RWPE1 (cell line): ENCODE measurements at regions not wholly inside any gene's neighbourhood (a gene's known extent, or its start where the extent isn't known, plus 50 kb on each side); places are given as distances from the start of the nearest gene placed in this dataset.

Experiments used
- CTCF ChIA-PET: fragments of 350-600 bp; sonication (Branson Sonifier 250); formaldehyde crosslinking; extraction: SDS; loops from one replicate; lab custom pipeline; 2021; lab: Yijun Ruan, JAX
- POLR2A ChIA-PET: fragments of 400-600 bp; formaldehyde crosslinking; extraction: SDS; loops from one replicate; lab custom pipeline; 2020; ENCODE audit warnings: antibody characterized with exemption; ENCODE audit not compliant: low non-redundant PET; lab: Yijun Ruan, JAX
- DNase-seq: peaks from one replicate; pipeline ENCODE4 v3.0.0; 2012; ENCODE audit warnings: low spot score
- H3K27ac ChIP-seq: fragments of 450-650 bp; 2 replicates; pipeline ENCODE4 v1.5.1; 2017
- TF ChIP-seq, protein P1 (sequence below): fragments of 450-650 bp; conservative IDR thresholded peaks from 2 replicates; pipeline ENCODE4 v1.5.1; 2017; ENCODE audit warnings: low read depth, mild to moderate bottlenecking

DNA sequence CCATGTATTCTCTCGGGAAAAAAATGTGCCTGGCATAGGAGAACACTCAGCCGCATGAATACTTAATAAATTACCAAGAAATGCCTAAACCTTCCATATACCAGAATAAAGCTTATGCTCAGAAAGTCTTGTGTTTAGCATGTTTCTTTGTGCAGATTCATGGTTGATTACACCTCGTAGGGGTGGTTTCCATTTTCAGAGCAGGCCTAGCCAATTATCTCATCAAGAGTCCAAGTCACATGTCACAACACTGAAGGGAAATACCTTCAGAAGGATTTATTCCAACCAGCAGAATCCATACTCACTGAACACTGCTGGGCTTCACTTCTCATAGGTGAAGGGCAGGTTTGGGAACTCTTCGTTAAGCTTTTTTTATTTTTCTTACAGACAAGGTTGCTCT, 539.7 kb downstream of the PLXDC2 start:
- ChIA-PET POLR2A (no interaction called here), CTCF (no interaction called here)
- DNase-seq = no peak
- H3K27ac ChIP-seq = no peak overlapping the region
- TF ChIP-seq, protein P1, sequence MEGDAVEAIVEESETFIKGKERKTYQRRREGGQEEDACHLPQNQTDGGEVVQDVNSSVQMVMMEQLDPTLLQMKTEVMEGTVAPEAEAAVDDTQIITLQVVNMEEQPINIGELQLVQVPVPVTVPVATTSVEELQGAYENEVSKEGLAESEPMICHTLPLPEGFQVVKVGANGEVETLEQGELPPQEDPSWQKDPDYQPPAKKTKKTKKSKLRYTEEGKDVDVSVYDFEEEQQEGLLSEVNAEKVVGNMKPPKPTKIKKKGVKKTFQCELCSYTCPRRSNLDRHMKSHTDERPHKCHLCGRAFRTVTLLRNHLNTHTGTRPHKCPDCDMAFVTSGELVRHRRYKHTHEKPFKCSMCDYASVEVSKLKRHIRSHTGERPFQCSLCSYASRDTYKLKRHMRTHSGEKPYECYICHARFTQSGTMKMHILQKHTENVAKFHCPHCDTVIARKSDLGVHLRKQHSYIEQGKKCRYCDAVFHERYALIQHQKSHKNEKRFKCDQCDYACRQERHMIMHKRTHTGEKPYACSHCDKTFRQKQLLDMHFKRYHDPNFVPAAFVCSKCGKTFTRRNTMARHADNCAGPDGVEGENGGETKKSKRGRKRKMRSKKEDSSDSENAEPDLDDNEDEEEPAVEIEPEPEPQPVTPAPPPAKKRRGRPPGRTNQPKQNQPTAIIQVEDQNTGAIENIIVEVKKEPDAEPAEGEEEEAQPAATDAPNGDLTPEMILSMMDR = no peak

- POLR2A ChIA-PET = no interaction called here
- no peak overlapping the region for H3K27ac ChIP-seq
- CTCF ChIA-PET = no interaction called here
- DNase-seq = no peak
- TF ChIP-seq, protein P1 = no peak
Measured at GRCh38 chr10:20355011-20355410, 538.8 kb downstream of the PLXDC2 start.

GRCh38 chr10:20354166-20354565, 537.9 kb downstream of the PLXDC2 start:
- H3K27ac ChIP-seq = no peak overlapping the region
- ChIA-PET CTCF (no interaction called here), POLR2A (no interaction called here)
- no peak for DNase-seq
- TF ChIP-seq, protein P1 = no peak

DNA sequence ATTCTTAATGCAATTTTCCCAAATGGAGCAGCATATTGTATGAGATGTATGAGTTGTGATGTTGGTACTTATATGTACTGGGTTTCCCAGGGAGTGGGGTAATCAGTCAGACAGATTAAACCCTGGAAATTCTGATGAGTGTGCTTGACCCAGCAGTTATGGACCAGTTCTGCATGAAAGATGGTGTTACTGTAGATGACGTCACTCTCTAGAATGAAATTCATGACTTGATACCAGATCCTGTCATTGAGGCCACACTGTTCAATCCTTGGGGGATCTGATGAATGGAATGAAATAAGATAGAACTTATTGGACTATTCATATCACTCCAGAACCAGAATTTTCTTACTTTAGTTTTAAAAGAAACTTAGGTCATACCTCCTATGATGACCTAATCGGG, 534.3 kb downstream of the PLXDC2 start:
- no peak overlapping the region for H3K27ac ChIP-seq
- POLR2A ChIA-PET = no interaction called here
- TF ChIP-seq, protein P1 = no peak
- DNase-seq = no peak
- CTCF ChIA-PET = no interaction called here

DNA sequence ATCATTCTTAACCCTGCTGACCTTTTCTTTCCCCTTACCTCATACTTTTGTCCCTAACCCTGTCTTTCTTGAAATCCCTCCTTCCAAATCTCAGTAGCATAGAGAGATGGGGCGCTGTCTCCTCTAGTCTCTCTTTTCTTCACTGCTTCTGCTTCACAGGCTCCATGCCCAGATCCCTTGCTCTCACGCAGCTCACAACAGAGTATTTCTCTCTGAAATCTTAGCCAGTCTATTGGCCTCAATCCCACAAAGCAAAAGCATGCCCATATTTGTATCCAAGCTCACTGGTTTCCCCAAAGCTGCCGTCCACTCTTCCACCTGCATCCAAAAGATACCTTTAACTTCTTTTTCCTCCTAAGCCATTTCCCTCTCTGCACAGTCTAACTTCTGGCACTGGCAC, 526.8 kb downstream of the PLXDC2 start:
- H3K27ac ChIP-seq = no peak overlapping the region
- no peak for DNase-seq
- TF ChIP-seq, protein P1 = no peak
- POLR2A ChIA-PET = no interaction called here
- CTCF ChIA-PET = no interaction called here
